HG03196 (cell line): ENCODE measurements at regions not wholly inside any gene's neighbourhood (a gene's known extent, or its start where the extent isn't known, plus 50 kb on each side); places are given as distances from the start of the nearest gene placed in this dataset.
"Not testable (repeated sequence)": the region's sequence is repeated elsewhere in the genome, so short reads cannot be mapped to it uniquely, and the experiment has no call there.

Experiments used
- ATAC-seq: cut with Tn5 transposase; IDR thresholded peaks from one replicate; pipeline ENCODE4 v1.9.1; 2021; ENCODE audit not compliant: unreplicated experiment

- ATAC-seq, result no peak
These were observed 1038.3 kb downstream of the CDH11 start for GRCh38 chr16:64083428-64084129.

DNA sequence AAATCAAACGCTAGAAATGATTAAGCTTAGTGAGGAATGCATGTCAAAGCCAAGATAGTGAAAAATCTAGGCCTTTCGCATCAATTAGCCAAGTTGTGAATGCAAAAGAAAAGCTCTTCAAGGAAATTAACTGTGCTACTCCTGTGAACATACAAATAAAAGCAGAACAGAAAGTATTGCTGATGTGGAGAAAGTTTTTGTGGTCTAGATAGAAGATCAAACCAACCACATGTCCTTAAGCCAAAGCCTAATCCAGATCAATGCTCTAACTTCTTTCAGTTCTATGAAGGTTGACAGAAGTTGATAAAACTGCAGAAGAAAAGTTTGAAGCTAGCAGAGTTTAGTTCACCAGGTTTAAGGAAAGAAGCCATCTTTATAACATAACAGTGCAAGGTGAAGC lies 1044.6 kb downstream of the CDH11 start:
- ATAC-seq, result no peak

DNA sequence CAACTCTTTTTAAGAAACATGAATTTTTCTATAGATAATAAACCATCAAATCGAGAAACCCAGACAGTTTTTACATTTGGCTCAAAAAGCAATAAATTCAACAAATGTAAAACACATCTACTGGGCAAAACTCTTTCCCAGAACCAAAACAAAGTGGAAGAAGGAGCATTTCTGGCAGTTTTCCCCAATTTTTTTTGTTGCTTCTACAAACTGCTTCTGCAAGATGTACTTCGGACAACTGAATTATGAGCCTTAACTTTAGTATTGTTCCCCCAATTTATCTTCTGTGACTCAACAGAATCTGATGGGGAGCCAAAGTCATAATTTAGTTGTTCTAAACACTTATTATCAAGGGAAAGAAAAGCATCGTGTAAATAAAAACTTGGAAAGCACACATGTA lies 1047.2 kb downstream of the CDH11 start:
- ATAC-seq, result no peak

DNA sequence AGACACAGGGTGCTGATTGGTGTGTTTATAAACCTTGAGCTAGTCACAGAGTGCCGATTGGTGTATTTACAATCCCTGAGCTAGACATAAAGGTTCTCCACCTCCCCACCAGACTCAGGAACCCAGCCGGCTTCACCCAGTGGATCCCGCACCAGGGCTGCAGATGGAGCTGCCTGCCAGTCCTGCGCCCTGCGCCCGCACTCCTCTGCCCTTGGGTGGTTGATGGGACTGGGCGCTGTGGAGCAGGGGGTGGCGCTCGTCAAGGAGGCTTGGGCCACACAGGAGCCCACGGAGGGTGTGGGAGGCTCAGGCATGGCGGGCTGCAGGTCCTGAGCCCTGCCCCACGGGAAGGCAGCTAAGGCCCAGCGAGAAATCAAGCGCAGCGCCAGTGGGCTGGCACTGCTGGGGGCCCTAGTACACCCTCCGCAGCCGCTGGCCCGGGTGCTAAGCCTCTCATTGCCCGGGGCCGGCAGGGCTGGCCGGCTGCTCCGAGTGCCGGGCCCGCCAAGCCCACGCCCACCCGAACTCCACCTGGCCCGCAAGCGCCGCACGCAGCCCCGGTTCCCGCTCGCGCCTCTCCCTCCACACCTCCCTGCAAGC lies 1049.6 kb downstream of the CDH11 start:
- not testable (repeated sequence) for ATAC-seq

- ATAC-seq, result no peak
These were observed 1056.3 kb downstream of the CDH11 start for GRCh38 chr16:64065523-64065922.

GRCh38 chr16:64061621-64062020 lies 1060.2 kb downstream of the CDH11 start:
- ATAC-seq, result no peak

GRCh38 chr16:64060631-64061030 lies 1061.2 kb downstream of the CDH11 start:
- ATAC-seq, result no peak

DNA sequence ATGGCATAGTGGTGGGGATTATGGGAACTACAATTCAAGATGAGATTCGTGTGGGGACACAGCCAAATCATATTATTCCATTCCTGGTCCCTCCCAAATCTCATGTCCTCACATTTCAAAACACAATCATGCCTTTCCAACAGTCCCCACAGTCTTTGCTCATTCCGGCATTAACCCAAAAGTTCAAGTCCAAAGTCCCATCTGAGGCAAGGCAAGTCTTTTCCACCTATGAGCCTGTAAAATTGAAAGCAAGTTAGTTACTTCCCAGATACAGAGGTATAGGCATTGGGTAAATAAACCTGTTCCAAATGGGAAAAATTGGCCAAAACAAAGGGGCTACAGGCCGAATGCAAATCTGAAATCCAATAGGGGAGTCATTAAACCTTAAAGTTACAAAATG lies 1063.2 kb downstream of the CDH11 start:
- ATAC-seq, result no peak

GRCh38 chr16:64051824-64052223 lies 1070.0 kb downstream of the CDH11 start:
- ATAC-seq, result no peak

DNA sequence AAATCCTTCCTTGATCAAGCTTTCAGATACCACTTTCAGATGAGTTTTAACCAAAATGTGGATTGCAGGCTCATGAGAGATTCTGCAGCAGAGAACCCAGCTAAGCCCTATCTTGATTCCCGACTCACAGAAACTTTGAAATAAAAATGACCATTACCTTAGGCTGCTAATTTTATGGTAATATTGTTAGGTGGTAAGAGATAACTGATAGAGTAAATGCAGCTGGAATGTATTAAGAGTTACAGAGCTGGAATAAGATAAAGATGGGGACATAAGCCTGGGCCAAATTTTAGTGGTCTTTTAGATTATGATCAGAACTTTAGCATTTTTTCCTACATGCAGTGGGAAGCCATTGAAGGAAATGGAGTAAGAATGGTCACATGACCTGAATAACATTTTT lies 1074.0 kb downstream of the CDH11 start:
- ATAC-seq, result no peak

DNA sequence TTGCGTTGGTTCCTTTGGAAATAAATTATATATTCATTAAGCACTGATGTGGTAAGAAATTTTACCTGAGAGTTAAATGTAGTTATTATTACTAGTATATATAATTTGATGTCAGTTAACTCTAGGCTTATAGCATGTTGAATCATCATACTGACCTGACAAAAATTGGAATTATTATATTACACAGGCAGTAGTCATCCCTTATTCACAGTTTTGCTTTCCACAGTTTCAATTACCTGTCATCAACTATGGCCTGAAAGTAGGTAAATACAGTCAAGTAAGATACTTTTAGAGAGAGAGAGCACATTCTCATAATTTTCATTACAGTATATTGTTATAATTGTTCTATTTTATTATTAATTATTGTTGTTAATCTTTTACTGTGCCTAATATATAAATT lies 1074.7 kb downstream of the CDH11 start:
- ATAC-seq, result no peak

DNA sequence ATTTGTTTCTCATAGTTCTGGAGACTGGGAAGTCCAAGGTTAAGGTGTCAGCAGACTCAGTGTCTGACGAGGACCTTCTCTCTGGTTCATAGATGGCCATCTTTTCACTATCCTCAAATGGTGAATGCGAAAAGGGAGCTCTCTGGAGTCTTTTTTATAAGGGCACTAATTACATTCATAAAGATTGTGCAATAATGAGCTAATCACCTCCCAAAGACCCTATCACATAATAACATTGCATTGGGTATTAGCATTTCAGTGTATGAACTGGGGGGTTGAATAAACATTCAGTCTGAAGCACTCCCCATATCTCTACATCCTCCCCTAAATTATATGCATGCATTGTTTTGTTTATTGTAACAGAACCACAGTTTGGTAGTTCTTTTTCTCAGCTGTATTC lies 1086.5 kb downstream of the CDH11 start:
- no peak for ATAC-seq

- no peak for ATAC-seq
These were observed 1102.5 kb downstream of the CDH11 start for GRCh38 chr16:64019339-64019738.

DNA sequence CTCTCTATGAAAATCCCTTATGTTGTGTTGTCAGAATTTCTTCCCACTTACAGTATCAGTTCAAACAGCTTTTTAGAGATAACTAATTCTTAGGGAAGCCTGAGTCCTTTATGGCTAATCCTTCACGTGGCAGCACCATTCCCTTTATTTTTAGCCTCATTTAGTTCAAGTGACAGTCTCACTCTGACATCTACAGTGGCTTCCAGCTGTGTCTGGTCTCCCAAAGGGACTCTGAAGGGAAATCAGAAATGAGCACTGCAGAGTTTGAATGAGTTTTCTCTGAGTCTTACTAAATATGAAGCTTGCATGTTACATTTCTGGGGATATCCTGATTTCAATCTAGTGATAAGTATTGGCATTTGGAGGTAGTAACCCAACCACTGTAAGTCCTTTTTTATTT lies 1104.1 kb downstream of the CDH11 start:
- ATAC-seq, result no peak

- ATAC-seq, result no peak
These were observed 1108.0 kb downstream of the CDH11 start for GRCh38 chr16:64013856-64014255.

GRCh38 chr16:64012166-64012565 lies 1109.7 kb downstream of the CDH11 start:
- ATAC-seq, result no peak

DNA sequence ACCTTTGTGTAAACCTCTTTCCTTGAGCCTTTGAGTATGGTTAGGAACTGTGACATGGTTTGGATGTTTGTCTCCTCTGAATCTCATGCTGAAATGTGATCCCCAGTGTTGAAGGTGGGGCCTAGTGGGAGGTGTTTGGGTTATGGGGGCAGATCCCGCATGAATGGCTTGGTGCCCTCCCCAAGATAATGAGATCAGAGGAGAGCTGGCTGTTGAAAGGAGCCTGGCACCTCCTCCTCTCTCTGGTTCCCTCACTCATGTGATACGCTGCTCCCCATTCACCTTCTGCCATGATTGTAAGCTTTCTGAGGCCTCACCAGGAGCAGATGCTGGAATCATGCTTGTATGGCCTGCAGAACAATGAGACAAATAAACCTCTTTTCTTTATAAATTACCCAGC lies 1110.2 kb downstream of the CDH11 start:
- ATAC-seq, result no peak

DNA sequence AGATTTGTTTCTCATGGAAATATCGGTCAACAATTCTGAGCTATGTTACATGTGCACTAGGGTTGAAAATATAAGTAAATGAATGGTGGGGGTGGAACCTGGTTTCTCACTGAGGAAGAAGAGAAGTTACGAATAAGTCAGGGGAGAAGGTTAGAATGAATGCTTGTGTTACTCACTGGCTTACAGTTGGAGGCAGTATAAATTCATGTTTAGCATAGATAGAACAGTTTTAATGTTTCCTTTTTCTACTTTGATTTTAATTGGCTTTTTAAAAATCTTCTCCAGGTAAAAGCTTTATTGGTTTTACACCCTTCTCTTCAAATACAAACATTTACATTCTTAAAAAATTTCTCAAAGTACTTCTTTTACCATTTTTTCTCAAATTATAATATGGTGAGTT lies 1113.7 kb downstream of the CDH11 start:
- no peak for ATAC-seq

GRCh38 chr16:64004116-64004515 lies 1117.7 kb downstream of the CDH11 start:
- no peak for ATAC-seq

- no peak for ATAC-seq
These were observed 1126.8 kb downstream of the CDH11 start for GRCh38 chr16:63995025-63995424.

DNA sequence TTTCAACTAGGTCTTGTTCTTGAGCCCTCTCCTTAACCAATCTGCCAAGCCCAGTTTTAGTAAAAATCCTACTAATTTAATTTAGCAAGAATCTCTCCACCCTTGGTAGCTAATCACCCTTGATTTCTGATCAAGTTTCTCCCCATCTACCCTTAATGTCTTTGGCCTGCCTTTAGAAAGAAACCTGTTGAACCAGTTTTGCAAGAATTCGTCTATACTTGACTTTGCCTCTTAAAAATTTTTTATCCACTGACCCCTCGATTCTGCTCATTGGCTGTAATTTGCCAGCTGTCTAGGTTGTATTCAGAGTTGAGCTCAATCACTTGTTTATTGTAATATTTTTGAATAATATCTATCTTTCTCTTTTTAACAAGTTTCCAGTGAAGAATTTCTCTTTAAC lies 1138.5 kb downstream of the CDH11 start:
- no peak for ATAC-seq

GRCh38 chr16:63982741-63983140 lies 1139.1 kb downstream of the CDH11 start:
- no peak for ATAC-seq

DNA sequence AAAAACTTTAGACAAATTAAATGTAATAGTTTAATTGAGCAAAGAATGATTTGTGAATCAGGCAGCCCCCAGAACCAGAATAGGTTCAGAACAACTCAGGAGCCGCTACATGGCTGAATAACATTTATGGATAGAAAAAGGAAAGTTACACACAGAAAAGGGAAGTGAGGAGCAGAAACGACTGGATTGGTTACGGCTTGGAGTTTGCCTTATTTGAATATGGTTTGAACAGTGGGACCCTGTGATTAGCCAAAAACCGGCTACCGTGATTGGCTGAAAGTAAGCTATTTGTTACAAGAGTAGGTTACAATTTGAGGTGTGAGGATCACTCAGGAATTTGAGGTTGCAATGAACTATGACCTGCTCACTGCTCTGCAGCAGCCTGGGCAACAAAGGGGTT lies 1139.8 kb downstream of the CDH11 start:
- ATAC-seq, result no peak
